NCI-H2227 treated with DMSO at 0.1 percent for 48 hours (cell line): ENCODE measurements at regions not wholly inside any gene's neighbourhood (a gene's known extent, or its start where the extent isn't known, plus 50 kb on each side); places are given as distances from the start of the nearest gene placed in this dataset.
"Not testable (repeated sequence)": the region's sequence is repeated elsewhere in the genome, so short reads cannot be mapped to it uniquely, and the experiment has no call there.

ENCODE experiments used
- DNase-seq: peaks from one replicate; lab custom pipeline; 2025; lab: John Stamatoyannopoulos, UW

DNA sequence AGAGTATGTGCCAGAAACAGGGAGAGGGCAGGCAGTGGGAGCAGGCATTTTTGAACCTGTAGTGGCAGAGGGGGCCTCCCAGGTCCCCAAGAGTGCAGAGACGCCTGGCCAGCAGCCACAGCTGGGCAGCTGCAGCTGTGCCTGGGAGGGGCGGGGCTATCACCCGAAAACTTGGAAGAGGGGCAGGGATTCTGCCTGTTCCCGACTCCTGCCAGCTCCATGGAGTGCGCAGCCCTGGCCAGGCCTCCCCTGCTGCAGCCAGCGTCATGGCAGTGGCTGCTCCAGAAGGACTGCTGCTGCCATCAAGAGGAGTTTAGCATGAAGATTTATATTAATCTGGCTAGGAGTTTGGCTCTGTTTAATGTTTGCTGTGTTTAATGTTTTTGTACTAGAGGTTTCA lies 532.1 kb upstream of the PITX2 start:
- DNase-seq, result no peak

DNA sequence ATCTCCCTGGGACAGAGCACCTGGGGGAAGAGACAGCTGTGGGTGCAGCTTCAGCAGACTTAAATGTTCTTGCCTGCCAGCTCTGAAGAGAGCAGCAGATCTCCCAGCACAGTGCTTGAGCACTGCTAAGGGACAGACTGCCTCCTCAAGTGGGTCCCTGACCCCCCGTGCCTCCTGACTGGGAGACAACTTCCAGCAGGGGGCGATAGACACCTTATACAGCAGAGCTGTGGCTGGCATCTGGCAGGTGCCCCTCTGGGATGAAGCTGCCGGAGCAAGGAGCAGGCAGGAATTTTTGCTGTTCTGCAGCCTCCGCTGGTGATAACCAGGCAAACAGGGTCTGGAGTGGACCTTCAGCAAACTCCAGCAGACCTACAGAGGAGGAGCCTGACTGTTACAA lies 541.7 kb upstream of the PITX2 start:
- not testable (repeated sequence) for DNase-seq

DNA sequence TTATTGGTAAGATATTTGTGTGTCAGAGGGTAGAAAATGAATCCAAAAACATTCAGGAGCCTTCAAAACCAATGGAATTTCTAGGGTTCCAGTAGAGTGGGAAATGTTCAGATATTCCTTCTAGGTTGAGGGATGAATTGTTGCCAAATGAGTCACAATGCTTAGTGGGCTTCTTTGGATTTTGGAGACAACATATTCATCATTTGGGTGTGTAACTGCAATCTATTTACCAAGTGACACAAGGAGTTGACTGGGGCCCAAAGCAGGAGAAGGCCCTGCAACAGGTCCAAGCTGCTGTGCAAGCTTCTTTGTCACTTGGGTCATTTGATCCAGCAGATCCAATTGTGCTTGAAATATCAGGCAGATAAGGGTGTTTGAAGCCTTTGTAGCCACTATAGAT lies 551.5 kb upstream of the PITX2 start:
- no peak for DNase-seq

DNA sequence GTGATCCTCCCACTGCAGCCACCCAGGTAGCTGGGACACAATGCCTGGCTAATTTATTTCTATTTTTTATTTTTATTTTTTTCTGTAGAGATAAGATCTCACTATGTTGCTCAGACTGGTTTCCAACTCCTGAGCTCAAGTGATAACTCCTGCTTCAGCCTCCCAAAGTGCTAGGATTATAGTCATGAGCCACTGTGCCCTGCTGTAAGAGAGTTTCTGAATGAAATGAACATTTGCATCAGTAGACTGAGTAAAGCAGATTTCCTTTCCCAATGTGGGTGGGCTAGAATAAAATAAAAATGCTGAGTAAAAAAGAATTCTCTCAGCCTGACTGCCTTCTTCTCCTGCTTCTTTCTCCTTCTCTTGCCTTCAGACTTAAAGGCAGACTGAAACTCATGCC lies 555.4 kb upstream of the PITX2 start:
- no peak for DNase-seq

DNA sequence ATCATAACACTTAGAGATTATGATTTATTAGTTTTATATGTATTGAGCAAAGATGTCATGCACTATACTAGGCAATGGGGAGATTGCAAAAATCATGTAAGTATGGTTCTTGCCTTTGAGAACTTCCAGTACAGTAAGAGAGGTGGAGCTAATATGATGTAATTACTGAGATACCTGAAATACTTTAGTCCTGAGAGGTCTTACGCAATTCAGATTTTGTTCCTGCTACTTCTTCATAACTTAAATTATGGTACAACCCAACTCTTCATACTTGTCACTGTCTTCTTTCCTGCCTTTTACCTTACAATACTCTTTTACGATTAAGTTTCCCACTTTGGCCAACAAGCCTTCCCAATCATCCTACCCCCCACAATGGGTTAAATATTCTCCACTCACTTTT lies 564.2 kb upstream of the PITX2 start:
- no peak for DNase-seq

DNA sequence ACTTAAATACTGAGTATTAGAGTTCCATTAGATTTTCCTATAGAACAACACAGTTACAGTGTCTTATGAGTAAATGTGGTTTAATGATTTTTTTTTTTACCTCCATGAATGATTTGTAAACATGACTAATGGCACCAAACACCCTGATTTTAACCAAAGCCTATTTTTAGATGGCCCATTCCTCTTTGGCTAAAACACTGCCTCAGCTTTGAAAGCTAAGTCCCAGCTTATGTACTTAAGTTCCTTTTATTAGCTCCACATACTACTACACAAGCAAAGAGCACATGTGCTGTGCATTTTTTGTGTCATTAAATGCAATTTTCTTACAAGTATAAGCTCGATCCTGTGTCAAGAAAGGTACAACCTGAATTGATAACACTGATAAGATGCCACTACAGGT lies 575.6 kb upstream of the PITX2 start:
- no peak for DNase-seq

DNA sequence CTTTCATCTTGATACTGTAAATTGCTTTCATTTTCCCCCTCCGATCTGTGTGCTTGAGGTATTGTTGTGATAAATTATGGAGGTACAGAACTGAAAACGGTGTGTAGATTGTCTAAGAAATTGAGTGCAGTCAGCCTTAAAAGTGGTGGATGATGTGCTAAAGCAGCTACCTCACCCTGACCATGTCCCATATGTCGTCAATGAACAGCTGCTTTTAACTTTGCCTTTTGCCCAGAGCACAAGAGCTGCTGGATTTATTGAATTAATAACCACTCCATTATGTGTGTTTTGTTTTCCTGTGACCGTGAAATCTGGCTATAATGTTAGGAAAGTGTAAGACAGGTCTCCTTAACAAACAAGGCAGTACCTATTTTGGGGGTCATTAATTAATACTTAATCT lies 581.9 kb upstream of the PITX2 start:
- DNase-seq, result no peak

DNA sequence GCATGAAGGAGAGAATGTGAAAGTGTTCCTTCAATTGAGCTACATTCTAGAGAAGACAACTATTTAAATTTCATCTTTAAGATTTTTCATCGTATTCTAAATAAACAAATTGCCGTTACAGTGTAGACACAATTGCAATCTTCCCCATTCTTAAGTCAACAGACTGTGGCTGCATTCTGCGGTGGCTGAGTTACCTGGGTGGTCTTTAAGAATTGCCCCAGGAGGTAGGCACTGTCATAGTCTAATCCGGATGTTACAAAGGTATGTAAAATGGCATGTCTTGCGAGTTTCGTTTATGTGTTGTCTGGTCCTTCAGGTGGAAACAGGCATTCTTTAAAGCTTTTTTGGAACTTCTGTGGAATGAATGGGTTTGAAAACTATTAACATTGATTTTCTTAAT lies 586.1 kb upstream of the PITX2 start:
- DNase-seq, result no peak

DNA sequence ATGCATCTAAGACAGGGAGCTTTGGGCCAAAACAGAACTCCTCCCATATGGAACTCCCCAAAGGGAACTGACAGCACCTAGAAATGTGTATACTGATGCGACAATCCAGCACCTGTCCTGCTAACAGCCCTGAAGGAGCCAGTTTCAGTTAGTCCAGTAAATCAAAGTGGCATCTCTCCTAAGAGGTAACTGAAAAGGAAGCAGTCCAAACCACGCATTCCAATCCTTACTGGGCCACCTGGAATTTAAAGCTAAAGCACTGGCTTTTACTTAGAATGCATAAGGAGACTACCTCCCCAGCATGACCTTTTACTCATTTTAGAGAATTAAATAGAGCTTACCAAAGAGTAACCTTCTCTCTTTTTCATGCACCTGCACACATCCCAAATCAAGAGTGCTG lies 586.8 kb upstream of the PITX2 start:
- DNase-seq, result no peak

DNA sequence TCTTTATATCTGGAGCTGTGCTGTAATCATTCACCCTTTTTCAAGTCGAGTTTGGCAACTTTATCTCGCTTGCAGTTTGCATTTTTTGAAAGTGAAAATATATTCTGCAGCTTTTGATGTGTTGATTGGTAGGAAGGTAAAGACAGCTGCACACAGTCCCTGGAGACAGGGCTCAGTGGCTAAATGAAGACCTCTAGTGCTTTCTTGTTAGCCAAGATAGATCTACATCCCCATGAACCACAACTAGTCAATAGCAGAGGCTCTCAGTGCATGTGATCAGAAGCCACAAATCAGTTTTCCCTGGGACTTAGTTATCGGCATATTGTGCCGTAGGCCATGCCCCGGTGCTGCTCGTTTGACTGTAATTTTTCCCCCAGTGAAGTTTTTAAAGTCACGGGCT lies 587.7 kb upstream of the PITX2 start:
- DNase-seq, result no peak

DNA sequence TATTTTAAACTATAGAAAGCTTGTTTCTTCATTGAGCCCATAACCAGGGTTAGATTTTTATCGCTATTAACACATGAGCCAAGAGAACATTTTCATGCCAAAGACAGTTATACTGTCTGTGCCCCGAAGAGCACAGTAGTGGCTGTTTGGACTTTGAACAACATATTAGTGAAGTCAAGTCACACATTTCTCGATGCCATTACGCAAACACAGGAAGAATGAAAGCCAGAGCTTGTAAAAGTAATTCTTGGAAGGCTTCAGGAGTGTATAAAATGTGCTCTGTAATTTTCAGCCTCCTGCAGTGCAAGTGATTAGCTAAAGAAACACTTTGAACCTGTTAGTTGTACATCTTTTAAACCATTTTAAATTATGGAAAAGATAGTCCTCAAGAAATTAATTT lies 590.7 kb upstream of the PITX2 start:
- DNase-seq, result no peak

DNA sequence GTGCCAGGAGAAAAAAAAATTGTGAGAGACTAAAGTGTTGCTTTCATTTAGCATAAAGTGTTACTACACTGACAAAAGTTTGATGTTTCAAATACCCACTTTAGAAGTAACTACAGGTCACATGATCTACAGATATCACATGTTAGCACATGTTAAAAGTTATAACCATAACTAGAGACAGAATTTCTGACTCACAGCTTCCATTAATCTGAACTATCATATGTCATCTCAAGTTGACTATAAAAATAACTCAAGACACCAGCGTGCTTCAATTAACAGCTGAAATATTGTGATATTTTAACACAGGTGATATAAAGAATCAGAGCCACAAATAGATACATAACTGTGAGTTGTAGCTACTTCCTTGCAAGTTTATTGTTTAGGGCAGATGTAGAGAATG lies 591.5 kb upstream of the PITX2 start:
- no peak for DNase-seq

DNA sequence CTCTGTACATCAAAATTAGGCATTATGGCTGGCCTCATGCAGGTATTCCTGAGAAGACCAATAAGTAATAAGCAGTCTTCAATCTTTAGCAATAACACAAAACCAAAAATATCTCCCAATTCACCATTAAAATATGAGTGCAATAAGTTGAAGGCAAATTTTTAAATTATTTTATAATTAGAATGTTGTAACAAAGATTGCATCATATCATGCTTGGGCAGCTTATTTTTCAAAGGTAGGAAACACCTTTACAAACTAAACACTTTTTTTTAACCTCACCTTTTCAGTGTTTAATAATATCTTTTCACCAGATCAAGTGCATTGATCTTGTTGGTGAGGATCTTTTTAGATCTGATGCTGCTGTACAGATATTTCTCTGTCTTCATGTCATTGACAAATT lies 592.9 kb upstream of the PITX2 start:
- DNase-seq, result no peak

DNA sequence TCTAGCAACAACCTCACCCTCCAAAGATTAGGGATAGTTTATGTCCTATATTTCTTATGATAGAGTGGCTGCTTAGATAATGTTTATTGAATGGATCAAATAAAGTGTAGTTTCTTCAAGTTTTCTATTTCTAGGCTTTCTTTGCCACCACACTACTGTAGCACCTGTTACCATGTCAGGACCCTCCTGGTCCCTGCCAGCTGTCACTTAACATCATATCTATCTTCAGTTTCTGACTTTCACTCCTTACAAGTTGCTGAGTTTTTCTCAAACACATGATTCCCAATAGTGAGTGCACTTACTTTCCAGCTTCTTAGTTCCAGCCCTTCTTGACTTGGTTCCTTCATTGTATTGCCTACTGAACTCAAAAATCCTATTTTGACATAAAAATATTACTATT lies 593.9 kb upstream of the PITX2 start:
- no peak for DNase-seq

DNA sequence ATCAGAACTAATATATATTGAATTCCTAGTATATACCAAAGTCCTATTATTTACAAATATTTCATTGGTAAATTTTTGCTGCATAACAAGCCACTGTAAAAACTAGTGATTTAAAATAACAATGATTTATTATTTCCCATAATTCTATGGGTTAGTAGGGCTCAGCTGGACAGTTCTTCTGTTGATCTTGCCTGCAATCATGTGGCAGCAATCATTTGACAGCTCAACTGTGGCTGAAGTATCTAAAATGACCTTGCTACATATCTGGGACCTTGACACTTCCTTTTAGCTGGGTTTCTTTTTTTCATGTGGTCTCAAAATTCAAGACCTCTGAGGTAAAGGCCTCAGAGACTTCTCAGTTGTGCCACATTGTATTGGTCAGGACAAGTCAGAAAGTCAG lies 598.5 kb upstream of the PITX2 start:
- no peak for DNase-seq

DNA sequence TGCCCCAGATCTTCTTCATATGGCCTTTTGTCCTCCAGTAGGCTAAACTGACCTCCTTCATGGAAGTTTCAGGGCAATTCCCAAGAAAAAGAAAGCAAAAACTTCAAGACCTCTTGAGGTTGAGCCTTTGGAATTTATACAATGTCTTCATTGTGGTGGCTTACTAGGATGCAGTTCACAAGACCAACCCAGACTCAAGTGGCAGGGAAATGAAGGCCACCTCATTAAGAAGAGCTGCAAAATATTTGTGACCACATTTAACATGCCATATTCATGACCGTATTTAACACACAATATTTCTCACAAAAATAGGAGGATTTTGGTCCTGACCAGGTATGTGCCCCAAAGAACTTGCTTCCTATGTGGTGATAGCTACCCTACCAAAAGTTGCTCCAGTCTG lies 605.5 kb upstream of the PITX2 start:
- no peak for DNase-seq

DNA sequence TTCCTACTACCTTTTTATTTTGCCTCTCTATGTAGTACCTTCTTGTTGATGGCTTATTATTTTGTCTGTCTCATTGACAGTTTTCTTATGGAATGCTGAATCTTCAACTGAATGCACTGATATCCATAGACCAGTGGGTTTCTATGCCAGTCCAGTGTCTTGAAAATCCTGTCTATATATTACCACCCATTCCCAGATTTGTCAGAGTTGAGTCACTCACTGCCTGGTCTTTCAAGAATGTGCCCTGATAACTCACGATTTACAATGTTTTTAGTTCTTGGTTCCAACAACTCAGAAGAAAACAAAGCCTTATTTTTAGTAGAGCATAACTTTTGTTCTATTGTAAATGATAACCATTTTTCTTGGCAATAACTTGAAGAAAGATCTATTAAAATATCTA lies 606.0 kb upstream of the PITX2 start:
- DNase-seq, result no peak

DNA sequence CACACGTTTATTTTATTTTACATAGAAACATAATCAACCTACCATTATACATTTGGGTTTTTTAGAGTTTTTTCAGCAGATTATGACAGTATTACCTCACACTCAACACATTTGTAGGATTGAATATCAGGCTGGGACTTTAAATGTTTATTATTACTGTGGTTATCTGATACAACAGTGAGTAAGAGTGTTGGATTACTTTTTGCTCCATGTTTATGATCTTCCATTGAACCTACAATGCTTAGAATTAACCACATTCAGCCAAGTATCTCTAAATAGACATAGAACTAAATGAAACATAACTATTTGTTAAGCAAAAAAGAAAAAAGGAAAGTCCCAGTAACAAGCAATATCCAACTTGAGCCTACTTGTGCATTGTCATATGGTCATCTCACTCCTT lies 607.4 kb upstream of the PITX2 start:
- no peak for DNase-seq

DNA sequence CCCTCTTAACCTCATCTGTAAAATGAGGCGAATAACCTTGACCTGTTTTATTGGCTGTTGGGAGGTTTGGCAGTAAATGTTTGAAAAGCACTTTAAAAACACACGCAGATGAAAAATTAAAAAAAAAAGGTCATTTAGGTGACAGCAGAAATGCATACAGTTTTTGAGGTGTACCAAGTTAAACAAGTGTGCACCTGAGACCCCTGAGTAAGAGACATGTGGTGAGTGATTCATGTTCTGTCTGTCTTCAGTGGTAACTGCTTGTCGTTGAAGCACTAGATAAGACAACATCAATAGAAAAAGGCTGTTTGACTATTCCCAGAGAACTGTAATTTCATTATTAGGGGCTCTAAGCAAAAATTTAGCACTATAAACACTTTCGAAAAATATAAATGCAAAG lies 608.4 kb upstream of the PITX2 start:
- DNase-seq, result no peak

DNA sequence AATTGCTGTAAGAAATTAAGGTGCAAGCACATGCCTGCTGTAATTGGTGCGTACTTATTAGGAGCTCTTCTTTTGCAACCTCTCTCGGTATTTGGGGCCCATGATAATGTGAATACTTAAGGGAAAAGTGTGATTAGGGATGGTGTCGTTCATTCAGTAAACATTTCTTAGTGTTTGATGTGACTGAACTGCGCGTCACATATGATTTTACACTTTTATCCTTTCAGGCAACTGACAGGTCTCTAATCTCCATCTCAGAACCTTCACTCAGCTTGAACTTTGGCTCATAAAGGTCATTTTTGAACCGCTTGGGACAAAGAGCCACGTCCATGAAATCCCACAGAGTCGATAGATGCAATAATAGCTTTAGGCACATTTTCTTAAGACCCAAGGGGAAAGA lies 612.1 kb upstream of the PITX2 start:
- no peak for DNase-seq

DNA sequence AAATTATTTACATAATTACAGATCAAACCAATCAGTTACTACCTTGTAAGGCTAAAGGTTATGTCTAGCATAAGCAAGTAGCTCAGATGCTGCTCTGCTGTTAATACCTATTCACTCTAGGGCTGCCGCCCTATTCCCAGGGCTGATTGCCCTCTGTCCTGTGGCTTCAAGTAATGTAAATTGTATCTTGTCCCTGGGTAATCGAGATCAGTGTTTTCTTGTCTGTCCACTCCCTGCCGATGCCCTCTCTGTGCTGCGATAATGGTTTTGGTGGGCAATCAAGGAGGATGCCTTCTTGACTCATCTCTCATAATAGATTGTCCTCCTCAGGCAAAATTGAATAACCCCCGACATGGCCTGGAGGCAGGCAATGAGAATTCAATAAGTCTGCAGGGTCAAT lies 641.0 kb upstream of the PITX2 start:
- DNase-seq, result no peak

DNA sequence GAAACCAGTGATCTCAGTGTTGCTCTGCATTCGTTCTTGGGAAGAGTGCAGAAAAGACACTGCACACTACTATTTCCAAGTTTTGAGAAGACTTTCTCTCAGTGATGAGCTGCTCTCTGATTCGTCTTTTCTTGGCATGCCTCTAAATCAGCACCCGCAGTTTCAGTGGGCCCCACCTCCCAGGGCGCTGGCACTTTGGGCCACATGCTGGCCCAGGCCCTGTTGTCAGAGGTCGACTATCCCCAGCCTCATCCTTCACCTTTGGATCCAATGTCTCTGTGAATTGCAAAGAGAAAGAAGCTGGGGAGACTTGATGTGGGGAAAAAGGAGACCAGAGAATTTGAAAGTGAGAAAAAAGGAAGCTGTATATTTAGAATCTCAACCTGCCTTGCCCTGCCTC lies 644.1 kb upstream of the PITX2 start:
- DNase-seq, result no peak

DNA sequence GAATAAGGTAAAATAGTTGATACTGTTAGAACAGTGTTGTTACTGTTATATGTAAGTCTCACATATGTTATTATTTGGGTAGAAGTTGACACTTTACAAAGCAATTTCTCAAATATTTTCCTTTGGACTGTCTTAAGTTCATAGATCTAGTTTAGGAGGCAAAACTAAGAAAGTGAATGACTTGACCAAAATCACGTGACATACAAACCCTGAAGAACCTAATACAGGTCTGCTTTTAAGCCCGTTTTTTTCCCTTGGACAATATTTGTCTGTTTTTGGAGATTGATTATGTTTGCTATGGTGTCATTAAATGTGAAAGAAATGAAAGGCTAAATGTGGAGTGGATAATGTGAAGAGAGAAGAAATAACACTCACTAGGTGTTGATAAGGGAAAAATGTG lies 644.9 kb upstream of the PITX2 start:
- DNase-seq, result no peak

DNA sequence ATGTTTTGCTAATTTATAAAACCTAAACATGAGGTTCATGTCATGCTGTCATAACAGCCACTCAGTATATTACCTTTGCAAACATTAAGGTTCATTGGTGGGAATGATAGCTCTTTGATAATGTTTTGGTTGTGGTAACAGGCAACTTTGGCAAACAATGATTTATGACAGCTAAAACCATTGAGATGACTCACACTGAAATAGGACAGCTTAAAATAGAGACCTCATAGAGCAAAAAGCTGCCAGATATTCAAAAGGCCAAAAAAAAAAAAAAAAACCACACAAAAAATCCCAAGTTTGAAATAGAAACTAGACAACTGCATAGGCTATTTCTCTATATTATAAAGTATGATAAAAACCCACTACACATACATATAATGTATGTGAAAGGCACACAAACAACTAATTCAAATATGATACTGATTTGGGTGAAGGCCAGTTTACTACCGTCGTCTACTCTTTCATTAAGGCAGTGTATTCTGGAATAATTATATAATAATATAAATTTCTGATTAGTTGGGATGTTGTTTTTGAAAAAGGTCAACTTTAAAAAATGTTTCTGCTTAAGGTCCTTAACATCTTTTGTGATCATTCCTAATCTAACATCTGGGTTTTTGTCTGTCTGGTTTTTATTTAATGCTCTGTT lies 646.0 kb upstream of the PITX2 start:
- DNase-seq, result no peak

DNA sequence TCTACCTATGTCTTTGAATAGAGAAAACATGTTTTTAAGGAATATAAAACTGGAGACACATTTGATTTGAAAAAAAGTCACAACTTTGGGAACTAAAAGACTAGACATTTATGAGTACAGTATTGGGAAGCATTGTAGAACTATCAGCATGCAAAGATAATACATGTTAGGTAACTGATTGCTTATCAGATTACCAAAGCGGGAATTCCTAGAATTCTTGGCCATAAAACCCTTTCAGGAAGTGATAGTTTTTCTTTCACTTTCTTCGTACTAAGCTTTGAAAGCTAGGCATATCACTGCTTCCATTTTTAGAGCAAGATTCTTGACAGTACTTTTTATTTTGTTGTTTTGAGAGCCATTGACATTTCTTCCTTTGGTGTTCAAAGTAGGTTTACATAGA lies 646.6 kb upstream of the PITX2 start:
- DNase-seq, result no peak
